IPS DF 4.7 (cell line): ENCODE measurements at regions not wholly inside any gene's neighbourhood (a gene's known extent, or its start where the extent isn't known, plus 50 kb on each side); places are given as distances from the start of the nearest gene placed in this dataset.
A peak's percentile ranks its signal among the peaks of the same experiment; 100 is the strongest.

Source experiments
- DNase-seq: peaks from one replicate; pipeline ENCODE4 v3.0.0-alpha.2; 2013; ENCODE audit warnings: low spot score; ENCODE audit errors: extremely low read depth

DNA sequence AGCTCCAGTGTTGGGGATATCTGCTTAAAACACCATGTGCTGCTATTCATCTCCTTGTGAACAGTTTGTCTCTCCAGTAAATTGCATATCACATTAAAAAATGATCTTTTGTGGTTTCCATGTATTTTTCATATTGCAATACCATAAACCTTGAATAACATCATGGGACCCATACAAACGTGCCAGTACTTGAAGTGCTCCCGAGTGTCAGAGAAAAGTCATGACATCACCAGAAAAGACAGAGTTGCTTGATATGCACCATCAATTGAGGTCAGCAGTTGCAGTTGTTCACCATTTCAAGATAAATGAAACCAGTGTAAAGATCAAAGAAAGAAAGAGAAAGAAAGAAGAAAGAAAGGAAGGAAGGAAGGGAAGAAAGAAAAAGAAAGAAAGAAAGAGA, 278.6 kb downstream of the ZNF621 start:
- DNase-seq: no peak

DNA sequence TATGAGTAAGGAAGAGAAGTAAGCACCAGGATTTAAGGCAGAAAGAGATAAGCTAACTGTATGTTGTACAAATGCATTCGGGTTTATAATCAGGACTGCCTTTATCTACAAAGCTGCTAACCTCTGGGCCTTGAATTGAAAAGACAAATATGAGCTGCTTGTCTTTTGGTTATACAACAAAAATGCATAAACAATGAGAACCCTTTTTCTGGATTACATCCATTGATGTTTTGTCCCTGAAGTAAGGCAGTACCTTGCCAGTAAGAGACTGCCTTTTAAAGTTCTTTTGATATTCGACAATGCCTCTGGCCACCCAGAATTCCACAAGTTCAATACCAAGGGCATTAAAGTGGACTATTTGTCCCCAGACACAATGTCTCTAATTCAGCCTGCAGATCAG, 280.7 kb downstream of the ZNF621 start:
- DNase-seq: no peak

DNA sequence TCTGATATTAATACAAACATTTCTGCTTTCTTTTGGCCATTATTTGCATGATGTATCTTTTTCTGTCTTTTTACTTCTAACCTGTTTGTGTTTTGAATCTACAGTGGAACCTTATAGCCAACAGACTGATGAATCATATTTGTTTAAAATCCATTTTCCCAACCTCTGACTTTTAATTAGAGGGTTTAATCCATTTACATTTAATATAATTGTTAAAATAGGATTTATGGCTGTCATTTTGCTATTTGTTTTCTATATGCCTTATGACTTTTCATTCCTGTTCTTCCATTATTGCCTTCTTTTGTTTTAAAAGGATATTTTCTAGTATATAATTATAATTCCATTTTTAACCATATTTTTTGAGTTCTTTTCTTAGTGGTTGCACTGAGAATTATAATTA, 286.1 kb downstream of the ZNF621 start:
- no peak for DNase-seq

DNA sequence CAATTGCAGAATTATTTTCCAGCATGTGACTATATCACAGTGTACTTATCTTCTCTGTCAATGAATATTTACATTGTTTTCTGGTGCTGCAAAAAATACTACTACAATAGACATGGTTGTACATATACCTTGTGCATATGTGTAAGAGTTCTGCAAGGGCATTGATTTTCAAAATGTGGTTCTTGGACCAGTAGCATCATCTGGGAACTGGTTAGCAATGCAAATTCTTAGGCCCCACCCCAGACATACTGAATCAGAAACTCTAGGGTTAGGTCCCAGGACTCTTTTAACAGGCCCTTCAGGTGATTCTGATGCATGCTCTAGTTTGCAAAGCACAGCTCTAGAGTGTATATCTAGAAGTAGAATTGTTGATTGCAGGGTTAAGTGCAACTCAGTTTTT, 292.3 kb downstream of the ZNF621 start:
- DNase-seq: no peak

DNA sequence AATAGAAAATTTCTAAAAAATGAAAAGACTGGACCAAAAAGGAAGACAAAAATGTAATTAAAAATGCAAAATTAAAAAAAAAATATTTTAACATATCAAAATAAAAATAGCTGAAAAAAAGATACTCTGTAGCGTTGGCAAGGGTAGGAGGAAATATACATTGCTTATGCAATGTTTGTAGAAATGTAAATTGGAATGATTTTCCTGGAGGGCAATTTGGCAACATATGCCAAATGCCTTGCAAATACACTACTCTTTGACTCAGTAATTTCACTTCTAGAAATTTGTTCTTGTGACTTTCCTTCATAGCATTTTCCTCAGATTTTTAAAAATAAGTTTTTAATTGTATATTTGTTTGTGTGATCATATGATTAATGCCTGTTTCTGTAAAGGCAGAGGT, 296.6 kb downstream of the ZNF621 start:
- no peak for DNase-seq

DNA sequence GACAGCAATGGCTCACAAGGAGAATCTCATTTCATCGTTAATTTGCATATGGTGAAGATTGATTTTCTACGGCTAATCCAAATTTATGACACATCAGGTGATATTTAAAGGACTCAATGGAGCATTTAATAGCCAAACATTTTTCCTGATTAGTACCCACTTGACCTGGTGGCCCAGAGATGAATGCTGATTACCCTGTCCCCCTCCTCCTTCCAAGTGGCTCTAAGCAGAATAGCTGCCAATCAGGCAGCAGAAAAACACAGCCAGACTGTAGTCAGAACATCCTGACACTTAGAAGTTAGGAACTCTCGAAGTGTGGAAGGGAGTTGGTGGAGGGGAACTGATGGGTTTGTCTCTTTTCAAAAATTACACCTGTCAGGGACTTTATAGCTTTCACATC, 302.5 kb downstream of the ZNF621 start:
- no peak for DNase-seq

DNA sequence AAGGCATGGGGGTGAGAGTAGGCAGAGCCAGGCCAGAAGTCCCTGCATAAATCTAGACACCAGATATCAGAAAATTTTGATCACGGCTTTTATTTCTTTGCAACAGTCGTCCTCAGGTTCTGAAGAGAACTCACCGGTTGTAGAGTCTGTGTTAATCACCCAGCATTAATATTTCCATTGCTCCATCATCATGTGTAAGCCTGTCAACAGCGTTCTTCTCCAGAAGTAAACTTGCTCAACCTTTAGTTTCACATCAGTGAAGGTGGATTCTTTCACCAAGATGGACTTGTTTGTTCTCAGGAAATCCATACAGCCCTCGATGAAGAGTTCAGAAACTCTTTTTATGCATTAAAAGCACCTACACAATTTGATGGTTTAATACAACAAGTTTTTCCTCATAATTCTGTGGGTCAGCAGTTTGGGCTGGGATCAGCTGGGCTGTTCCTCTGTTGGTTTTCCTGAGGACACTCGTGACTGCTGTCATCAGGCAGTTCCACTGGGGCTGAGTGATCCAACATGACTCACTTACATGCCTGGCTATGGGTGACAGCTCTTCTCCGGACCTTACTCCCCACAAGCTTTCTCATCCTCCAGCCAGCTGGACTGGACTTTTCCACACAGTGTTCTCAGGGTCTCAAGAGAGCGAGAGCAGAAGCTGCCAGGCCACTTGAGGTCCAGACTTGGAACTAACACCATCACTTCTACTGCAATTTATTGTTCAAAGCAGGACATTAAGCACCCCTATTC, 303.4 kb downstream of the ZNF621 start:
- no peak for DNase-seq

DNA sequence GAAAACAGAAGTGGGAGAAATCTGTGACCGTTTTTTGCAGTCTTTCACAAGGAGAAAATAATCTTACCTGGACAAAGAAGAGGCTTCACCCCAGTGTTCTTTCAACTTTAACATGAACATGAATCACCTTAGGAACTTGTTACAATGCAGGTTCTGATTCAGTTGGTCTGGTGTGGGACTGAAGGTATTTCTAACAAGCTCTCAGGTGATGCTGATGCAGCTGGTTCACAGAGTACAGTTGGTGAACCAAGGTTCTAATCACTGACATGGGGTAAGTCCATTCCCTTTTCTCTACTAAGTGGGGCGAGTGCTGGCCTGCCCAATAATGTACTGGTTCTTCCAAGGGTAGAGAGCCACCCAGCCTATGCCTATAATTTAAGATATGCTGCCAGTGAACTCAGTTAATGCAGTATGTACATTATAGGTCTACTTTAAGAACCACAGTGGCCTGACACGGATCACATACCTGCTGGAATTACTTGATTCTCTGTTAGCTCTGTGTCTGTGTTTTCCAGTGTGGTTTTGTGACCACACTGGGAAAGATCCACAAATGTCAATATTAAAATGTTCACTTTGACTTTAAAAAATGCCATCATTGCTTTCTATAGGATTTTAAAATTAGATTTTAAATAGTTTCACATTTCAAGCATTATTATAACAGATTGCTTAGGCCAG, 304.1 kb downstream of the ZNF621 start:
- DNase-seq: no peak

DNA sequence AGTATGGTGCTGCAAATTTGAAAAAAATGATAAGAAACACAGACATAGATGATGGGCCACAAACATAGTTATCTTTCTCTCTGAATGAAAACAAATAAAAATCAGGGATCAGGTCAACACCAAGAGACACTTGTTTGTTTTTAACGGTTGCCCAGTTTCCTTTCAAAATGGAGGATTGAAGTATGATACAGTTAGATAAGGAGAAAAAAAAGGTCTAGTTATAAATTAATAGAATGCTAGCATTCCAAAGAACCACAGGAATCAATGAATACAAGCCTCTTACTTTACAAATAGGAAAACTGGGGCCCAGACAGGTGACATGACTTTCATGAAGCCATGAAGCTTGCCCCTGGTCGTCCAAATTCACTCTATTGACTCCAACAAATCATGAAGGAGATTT, 305.1 kb downstream of the ZNF621 start:
- no peak for DNase-seq

DNA sequence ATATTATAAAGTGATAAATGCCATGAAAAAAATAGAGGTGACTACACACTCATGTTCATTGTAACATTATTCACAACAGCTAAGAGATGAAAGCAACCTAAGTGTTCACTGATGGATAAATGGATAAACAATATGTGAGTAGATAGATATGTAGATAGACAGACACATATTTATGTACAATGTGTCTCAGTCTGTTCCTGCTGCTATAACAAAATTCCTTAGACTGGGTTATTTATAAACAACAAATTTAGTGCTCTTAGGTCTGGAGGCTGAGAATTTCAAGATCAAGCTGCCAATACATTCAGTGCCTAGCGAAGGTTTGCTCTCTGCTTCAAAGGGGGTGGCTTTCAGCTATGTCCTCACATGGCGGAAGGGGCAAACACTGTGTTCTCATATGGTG, 312.5 kb downstream of the ZNF621 start:
- no peak for DNase-seq

DNA sequence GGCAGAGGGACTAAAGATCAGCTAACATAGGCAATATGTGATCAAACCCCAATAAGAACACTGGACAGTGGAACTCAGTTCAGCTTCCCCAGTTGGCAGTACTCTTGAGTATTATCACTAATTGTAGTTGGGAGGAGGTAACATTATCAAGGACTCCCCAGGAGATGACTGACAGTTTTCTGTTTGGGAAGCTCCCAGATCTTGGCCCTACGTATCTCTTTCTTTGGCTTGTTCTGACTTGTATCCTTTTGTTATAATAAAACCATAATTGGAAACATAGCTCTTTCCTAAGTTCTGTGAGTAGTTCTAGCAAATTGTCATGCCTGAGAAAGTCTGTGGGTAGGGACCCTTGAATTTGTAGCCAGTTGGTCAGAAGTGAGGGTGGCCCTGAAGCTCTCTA, 316.4 kb downstream of the ZNF621 start:
- no peak for DNase-seq

DNA sequence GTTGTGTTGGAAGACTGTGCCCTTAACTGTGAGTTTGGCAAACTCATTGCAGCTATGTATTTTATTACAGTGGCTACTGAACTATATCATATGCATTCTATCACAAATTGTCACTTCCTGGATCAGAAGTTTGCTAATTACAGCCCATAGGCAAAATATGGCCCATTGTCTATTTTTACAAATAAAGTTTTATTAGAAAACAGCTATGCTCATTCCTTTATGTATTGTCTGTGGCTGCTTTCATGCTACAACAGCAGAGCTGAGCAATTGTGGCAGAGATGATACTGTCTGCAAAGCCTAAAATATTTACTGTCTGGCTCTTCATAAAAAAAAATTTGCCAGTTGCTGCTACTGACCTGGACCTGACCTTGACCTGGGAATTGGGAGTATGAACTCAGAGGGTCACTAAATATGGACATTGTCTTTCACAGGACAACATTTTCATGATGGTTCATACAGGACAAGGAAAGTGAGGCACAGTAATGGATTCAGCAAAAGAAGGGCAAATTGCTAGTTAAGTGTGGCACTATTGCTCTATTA, 316.9 kb downstream of the ZNF621 start:
- no peak for DNase-seq

DNA sequence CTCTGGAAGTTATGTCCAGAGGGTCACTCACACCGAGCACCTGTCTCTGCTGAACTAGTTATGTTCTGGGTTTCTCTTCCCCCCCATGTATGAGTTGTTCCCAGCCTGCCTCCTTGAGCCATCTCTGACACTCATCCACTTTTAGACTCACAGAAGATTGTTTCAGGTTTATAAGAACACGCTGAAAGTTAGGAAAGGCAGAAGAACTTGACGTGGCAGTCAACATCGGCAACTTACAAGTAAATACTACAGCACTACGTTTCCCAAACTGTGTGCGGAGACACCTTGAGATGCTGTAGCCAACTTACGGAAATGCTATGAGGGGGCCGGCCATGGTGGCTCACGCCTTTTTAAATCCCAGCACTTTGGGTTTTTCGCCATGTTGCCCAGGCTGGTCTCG, 318.0 kb downstream of the ZNF621 start:
- no peak for DNase-seq

DNA sequence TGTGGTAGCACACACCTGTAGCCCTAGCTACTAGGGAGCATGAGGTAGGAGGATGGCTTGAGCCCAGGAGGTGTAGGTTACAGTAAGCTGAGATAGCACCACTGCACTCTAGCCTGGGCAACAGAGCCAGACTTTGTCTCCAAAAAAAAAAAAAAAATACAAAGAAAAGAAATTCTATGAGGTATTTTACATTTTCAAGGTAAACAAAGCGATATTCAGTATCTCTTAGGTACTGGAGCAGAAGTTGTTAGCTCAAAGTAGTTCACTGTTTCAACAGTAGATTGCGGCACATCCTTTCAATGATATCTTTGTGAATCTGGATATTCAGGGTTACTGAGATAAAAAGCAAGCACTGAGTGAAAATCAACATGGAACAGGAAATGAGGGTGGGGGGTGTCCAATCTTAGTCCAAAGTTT, 318.5 kb downstream of the ZNF621 start:
- no peak for DNase-seq

DNA sequence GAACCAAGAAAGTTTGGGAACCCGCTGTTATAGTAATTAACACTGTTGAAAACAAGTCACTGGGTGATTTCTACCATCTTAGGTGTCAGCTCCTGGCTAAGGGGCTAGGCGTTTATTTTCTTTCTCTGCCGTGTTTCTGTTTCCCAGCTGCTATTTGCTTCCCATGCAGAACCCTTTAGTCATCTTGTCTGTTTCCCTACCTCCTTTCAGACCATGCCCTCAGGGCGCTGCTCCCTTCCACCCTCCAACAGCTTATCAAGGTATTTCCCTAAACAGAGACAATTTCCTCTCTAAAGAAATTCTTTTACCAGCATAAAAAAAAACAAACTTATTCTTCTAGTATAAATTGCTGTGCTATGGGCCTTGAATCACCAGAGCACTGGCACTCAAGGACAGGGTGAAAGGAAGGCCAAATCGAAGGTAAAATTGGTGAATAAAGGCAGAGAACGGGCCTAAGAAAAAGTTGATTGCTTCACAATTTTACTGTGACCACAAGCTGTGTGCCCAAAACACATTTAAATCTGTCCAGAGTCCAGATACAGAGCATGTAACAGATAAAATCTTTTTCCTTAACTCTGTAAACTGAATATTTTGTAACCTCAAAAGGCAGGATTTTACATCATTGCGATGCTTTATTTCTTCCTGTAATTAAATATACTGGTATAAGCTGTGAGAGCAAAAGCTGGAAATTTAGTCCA, 319.2 kb downstream of the ZNF621 start:
- DNase-seq: no peak

DNA sequence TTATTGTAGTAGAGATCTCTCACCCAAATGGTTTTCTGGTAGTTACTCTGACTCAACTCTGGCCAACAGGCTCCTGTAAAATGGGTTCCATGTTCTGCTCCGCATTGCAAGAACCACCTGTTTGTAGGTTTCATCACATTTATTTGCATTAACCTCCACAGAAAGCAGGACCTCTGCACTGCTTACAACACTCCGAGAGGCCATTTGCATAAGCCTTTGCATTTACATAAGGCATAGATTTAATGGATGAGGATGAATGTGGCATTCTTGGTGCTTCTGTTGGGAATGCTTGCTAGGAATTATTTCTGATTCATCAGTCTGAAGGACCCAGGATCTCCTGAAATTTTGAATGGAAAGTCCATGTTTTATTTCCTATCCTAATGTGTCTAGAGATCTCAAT, 320.1 kb downstream of the ZNF621 start:
- DNase-seq: no peak

DNA sequence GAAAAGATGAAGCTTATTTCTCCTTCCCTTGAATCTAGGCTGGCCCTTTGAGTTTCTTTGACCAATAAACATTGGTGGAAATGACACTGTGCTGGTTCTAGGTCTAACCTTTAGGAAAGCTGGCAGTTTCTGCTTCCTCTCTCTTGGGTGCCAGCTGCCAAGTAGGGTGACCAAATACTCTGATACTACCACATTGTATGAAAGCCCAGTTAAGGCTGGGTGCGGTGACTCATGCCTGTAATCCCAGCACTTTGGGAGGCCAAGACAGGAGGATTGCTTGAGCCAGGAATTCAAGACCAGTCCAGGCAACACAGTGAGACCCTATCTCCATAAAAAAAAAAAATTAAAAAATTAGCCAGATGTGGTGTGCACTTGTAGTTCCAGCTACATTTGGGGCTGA, 320.7 kb downstream of the ZNF621 start:
- DNase-seq: no peak

DNA sequence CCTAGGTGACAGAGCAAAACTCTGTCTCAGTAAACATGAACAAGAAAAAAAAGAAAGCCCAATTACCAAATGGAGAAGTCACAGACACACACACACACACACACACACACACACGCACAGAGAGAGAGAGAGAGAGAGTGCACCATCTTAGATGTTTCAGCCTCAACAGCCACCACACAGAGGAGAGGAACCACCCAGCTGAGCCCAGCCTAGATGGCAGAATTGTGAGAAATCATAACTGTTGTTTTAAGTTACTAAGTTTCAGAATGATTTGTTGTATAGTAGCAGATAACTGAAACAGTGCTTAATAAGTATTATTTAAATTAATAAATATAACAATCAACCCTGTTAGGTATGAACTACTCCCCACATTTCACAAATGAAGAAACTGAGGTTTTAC, 321.2 kb downstream of the ZNF621 start:
- no peak for DNase-seq

DNA sequence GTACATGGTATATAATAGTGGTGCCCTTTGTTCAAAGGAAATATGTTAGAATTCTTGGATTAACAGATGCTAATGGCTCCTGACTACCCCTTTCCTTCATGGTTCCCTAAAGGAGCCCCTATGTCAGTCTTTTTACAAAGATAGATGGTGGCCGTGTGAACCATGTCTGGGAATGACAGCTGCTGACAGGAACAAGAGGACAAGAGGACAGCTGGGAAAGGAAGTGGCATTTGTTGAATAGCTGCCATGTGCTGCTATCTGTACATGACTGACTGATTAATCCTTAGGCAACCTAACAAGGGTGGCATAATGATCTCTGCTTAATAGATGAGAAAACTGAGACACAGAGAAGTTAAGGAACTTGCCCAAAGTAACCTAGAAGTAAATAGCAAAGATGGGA, 321.7 kb downstream of the ZNF621 start:
- no peak for DNase-seq

DNA sequence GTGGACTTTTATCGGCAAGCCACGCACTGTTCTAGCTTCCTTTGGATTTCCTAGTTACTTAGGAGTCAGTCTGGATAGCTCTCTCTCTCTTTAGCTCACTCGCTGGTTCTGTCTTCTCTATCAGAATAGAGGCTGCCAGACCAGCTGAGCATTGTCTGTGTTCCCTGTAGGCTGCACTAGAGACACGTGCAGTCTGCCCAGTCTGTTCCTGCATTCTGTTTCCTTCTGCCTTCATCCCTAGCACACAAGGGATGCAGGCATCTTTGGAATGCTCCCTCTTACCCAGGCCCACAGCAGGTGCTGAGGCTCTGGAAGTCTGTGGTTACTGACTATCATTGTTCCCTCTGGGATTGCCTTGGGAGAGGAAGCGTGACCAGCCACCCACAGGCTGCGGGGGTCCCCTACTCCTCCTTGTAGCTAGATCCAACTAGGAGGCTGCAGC, 322.8 kb downstream of the ZNF621 start:
- peak; percentile 76 for DNase-seq

DNA sequence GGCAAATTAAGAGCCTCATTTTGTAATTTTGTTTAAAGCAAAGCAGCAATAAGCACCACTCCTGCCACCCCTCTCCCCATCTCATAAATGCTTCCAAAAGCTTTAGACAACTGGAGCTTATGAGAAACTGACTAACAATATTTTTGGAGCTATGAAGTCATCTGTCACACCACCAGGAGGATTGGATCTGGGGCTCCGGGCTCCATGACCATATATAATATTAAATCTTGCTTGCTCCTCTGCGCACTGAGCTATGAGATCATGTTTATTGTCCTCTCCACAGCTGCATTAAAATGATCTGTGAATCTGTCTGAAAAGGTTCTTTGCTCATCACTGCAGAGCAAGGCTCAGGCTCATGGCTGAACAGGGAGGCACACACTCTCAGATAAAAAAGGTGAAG, 323.7 kb downstream of the ZNF621 start:
- no peak for DNase-seq

DNA sequence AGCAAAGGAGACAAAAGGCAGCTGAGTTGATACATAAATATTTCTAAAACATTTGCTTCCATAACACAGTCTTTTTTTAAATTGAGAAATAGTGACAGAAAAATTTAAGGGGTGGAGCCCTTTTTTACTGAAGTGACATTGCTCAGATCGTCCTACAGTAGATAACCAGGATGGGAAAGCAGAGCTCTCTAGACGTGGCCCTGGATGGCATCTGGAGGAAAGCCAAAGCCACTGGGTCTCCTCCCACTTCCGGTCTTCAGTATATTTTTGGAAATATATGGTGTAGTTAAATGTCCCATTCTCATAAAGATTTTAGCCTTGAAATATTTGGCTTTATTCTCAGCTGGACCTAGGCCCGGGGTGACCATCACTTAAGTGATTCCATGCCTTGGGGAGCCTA, 326.1 kb downstream of the ZNF621 start:
- no peak for DNase-seq
